WI38 (cell line): ENCODE measurements at regions not wholly inside any gene's neighbourhood (a gene's known extent, or its start where the extent isn't known, plus 50 kb on each side); places are given as distances from the start of the nearest gene placed in this dataset.

Source experiments
- H3K4me3 ChIP-seq: 2 replicates; pipeline ENCODE4 v1.5.1; 2011; ENCODE audit warnings: low read depth, mild to moderate bottlenecking, control low read depth, low read length
- CTCF ChIP-seq: IDR thresholded peaks from 2 replicates; pipeline ENCODE4 v1.5.1; 2012; ENCODE audit warnings: low read depth, mild to moderate bottlenecking, control low read depth, low read length

- no peak for TF ChIP-seq CTCF
- H3K4me3 ChIP-seq, result no peak overlapping the region
Measured at GRCh38 chr9:99326112-99326916, 104.2 kb downstream of the SEC61B start.

- H3K4me3 ChIP-seq, result no peak overlapping the region
- no peak for TF ChIP-seq CTCF
Measured at GRCh38 chr9:99326917-99327189, 104.8 kb downstream of the SEC61B start.

GRCh38 chr9:99327667-99328066 lies 105.6 kb downstream of the SEC61B start:
- H3K4me3 ChIP-seq, result no peak overlapping the region
- no peak for TF ChIP-seq CTCF

- no peak overlapping the region for H3K4me3 ChIP-seq
- TF ChIP-seq CTCF, result no peak
Measured at GRCh38 chr9:99335280-99335679, 113.2 kb downstream of the SEC61B start.

- H3K4me3 ChIP-seq, result no peak overlapping the region
- no peak for TF ChIP-seq CTCF
Measured at GRCh38 chr9:99336005-99336404, 113.9 kb downstream of the SEC61B start.

- no peak overlapping the region for H3K4me3 ChIP-seq
- TF ChIP-seq CTCF, result no peak
Measured at GRCh38 chr9:99336531-99336930, 114.4 kb downstream of the SEC61B start.

GRCh38 chr9:99340281-99340680 lies 118.2 kb downstream of the SEC61B start:
- TF ChIP-seq CTCF, result no peak
- no peak overlapping the region for H3K4me3 ChIP-seq
